Stimulated activated CD4-positive, alpha-beta T cell treated with anti-CD3 and anti-CD28 coated beads, Interleukin-12 subunit alpha, Interleukin-12 subunit beta, amount 100 ng/mL, for 4 hours (primary cell): ENCODE measurements at regions not wholly inside any gene's neighbourhood (a gene's known extent, or its start where the extent isn't known, plus 50 kb on each side); places are given as distances from the start of the nearest gene placed in this dataset.
"Not testable (repeated sequence)": the region's sequence is repeated elsewhere in the genome, so short reads cannot be mapped to it uniquely, and the experiment has no call there.

Experiments used
- DNase-seq: peaks from one replicate; pipeline ENCODE4 v3.0.0-alpha.2; 2020

DNA sequence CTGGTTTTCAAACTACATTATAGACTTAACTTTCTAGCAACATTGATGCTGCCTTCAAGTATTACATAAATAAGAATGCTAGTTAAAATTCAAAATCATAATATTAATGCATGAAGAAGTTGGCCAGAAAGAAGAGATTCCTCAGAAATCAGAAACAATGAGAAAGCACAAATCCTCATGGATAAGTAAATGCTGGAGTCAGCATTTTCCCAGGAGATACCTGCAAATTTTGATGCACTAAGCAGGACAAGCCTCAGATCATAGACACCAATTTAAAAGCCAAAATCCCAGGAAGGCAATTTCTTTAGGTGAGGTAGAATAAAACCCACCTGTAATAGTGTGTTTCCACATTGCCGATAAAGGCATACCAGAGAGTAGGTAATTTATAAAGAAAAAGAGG, 305.2 kb upstream of the TBX18 start:
- DNase-seq: no peak

DNA sequence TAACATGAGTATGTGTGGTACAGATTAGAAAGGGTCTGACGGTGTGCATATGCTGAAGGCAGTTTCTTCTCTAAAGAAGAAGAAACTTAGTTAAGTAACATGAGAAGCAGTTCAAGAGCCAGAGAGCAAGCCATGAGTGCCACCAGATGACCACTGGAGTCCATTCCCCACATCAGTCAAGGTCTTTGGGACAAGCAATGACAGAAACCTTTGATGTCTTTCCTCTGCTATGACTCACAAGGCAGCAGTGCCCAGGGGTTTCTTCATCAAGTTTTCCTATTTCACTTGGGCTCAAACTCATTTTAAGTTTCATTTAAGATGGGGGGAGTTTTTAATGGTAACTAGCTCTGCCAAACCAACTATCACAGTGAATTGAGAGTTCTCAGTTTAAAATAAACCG, 303.8 kb upstream of the TBX18 start:
- DNase-seq: no peak

DNA sequence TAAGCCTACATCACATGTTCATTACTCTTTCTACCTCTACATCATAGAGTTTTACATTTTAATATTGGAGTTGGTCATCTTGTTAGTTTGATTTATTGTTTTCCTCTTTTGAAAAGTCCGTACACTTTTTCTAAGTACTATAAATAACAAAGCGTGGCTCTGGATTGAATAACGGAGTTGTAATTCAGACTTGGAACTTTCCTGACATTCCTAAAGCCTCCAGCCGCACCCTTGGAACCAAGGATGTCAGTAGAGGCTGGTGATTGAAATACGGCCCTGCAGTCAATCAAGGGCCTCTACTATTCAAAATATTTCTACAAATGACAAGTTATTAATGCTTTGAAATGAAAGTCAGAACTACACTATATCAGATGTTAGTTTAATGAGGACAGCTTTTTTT, 301.9 kb upstream of the TBX18 start:
- no peak for DNase-seq

DNA sequence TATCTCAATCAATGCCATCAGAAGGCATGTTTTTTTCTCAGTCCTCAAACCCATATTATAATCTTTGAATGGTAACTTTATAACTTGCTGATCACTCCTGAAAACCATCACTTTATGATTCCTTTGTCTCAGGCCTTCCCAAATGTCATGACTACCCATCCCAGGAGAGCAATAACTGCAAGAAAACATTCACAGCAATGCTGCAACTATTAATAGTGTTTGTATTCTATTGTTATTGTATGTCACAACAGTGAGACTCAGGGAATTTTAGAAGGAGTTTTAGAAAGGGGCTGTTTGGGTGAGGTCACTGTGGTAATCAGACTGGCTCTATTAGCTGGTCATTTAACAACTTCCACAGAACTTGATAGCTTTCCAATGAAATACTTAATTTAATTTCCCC, 301.4 kb upstream of the TBX18 start:
- DNase-seq: no peak

DNA sequence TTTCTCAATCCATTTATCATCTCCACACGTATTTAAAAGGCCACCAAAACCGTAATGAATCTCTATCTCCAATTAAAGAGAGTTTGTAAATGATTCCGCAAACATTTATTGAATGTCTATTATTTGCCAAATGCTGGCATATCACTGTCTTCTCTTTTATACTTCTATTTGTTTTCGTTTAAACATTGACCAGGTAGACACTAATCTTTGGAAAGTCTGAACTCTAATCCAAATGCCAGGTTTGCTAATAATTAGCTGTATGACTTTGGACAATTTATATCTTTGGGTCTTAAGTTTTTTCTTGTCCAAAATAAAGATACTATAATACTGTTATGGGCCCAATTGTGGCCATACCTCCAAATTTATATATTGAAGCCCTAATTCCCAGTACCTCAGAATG, 299.2 kb upstream of the TBX18 start:
- DNase-seq: no peak

DNA sequence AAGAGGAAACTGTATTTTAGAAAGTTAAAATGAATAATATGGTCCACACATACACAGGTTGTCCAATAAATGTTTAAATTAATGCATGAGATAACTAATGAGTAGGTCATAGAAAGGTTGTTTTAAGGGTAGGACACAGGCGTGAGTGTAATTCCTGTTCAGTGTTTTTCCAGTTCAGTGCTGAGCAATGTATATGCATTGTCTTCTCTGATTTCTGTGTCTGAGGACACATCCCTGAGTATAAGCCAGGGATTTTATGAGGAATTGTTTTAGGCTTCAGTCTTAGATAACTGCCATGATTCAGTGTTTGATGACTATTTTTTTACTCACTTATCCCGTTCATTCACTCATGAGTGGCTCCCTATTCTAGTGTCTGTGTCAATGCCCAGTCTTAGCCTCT, 298.5 kb upstream of the TBX18 start:
- no peak for DNase-seq

DNA sequence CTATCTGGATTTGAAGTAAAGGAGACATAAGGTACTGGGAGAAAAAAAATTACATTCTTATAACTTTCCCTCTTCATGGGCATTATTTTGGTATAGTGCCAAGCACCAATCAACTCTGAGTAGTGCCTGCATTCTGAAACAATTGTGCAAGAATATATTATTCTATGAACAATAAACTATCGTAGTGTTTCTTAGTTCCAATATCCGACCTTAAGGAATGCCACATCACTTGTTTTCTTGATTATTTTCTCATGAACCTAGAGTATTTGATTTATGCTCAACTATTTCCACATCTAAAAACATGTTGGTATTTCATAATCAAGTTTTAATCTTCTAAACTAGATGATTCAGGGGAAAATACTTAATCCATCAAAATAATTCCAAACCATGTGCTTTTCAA, 294.4 kb upstream of the TBX18 start:
- no peak for DNase-seq

DNA sequence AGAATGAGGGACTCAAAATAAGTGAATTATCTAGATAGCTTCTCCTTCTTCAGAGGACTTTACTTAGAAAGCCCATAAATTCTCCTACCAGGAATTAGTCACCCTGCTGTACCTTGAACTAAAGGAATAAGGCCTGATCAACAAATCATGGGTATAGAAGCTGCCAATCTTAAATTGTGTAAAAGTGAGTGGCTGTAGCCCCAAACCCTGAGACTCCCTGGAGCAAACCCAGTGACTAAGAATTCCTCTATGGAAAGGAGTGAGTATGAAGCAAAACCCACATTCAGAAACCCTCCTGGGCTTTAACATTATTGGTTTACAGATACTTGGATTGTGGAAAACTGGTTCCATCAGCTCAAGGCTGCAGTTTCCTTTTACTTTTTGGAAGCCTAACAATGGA, 285.8 kb upstream of the TBX18 start:
- no peak for DNase-seq

DNA sequence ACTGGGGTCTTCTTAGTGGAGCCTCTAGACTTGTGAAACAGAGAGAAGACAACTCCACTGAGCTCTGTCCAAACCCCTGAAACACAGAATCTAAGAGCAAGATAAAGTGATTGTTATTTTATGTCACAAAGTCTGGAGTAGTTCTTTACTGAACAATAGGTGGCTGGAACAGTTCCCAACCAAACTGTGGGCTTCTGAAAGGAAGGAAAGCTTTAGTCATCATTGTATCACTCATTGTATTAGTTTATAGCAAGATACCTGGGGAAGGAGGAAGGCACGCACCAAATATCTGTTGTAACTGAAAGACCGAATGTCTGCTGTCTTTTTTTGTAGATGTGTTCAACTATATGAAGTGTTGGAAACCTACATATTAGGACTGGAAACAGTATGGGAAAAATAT, 284.9 kb upstream of the TBX18 start:
- DNase-seq: no peak

DNA sequence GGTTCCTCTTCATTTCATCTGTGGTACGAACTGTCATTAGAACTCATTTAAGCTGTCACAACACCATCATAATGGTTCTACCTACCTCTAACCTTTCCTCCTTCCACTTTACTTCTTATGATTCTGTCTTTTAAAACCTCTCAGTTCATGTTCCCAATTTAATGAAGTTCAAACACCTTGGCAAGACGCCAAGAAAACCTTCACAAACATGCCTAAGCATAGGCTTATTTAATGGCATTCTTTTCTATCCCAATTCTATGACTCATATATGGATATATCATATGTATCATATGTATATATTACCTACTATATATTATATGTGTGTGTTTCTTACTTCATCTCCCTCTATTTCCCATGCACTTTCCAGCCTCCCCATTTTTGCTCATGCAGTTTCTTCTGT, 283.4 kb upstream of the TBX18 start:
- DNase-seq: no peak

DNA sequence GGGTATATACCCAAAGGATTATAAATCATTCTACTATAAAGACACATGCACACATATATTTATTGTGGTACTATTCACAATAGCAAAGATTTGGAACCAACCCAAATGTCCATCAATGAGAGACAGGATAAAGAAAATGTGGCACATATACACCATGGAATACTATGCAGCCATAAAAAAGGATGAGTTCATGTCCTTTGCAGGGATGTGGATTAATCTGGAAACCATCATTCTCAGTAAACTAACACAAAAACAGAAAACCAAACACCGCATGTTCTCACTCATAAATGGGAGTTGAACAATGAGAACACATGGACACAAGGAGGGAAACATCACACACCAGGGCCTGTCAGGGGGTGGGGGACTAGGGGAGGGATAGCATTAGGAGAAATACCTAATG, 281.4 kb upstream of the TBX18 start:
- DNase-seq: not testable (repeated sequence)

DNA sequence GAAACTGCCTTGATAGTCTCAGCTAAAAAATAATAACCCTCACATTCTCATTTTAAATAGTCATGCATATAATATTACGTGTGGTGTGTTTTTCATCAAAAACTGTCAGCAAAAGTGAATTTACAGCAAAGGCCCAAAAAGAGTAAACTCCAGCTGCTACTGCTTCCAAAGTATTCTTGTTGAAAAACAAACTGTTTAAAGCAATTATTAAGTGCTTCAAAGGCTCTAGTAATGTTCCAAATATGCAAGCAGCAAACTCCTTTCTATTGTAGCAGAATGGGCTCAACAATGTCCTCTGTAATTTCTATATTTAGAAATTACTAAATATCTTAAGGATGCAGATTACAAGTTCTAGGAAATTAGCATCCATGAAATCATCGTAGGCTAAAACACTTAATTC, 280.0 kb upstream of the TBX18 start:
- DNase-seq: no peak

DNA sequence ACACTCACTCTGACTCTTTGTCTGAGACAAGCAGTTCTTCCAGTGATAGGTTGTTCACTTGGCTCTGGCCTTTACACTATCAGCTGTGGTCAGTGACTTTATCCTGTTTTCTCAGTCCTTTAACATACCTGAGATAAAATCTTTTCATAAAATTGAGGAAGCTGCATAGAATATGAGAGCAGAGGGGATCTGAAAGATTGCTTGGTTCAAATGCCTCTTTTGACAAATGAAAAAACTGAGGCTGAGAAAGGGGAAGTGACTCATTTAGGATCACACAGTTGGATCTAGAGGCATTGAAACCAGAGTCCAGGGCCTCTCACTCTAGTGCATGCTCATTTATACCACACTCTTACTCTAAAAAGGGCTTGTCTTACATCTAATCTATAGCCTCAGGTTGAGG, 277.0 kb upstream of the TBX18 start:
- no peak for DNase-seq

DNA sequence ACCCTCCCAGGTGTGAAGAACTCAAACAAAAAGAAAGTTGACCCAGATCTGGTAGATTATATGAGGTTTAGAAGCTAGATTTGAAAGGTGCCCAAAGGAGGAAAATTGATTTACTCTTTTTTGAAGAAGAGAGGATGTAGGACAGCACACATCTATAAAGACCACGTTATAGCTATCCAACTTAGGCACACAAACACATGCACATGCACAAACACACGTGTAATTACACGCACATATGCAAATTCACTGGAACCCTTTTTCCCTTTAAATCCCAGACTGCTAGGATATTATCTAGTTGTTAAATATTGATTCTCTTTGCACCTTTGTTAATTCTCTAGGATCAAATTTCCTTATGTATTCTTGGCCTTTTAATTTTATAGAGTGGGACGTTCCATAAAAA, 272.8 kb upstream of the TBX18 start:
- DNase-seq: no peak

DNA sequence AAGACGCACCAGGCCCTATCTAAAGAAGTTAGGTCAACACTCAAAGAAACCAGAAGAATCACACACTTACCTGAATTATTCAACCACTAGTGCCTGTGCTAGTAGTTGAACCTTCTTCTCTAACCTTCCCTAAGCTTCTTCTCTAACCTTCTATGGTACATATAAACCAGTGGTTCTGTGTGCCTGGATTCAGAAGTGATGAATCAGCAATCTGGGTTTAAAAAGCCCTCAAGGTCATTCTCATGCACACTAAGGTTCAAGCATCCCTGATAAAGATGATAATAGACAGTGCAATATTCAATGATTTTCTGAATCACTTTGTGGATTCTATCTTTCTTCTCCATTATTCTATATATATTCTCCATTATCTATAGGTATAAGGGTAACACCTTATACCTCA, 271.4 kb upstream of the TBX18 start:
- no peak for DNase-seq

DNA sequence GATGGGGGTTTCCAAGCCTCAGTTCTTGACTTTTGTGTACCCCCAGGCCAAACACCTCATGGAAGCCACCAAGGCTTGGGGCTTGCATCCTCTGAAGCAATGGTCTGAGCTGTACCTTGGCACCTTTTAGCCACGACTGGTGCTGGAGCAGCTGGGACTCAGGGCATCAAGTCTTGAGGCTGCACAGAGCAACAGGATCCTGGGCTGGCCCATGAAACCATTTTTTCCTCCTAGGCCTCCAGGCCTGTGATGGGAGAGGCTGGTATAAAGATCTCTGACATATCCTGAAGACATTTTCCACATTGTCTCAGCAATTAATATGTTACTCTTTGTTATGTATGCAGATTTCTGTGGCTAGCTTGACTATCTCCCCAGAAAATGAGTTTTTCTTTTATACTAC, 269.1 kb upstream of the TBX18 start:
- no peak for DNase-seq

DNA sequence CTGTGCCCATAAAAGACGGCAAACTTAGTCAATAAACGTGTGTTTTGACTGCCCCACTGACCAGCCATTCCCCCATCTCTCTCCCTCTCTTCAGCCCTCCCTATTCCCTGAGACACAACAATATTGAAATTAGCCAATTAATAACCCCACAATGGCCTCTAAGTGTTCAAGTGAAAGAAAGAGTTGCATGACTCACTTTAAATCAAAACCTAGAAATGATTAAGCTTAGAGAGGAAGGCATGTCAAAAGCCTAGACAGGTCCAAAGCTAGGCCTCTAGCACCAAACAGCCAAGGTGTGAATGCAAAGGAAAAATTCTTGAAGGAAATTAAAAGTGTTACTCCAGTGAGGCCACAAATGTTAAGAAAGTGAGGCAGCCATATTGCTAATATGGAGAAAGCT, 261.6 kb upstream of the TBX18 start:
- no peak for DNase-seq

DNA sequence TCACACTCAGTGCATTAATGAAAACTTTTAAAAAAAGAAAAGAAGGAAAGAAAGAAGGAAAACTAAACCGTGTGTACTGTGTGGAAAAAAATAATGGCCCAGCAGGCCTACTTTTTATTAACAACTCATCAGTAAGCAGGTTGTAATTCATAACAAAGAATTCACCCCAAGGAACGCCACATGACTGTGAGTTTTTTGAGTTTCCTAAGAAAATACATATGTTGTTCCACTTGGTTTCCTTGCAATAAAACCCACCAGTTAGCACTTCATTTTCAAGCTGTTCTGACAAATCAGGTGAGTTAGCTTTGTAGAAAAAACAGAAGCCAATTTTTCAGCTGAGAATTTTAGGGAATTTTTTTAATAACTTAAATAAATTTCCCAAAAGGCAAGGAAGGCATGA, 259.3 kb upstream of the TBX18 start:
- no peak for DNase-seq

DNA sequence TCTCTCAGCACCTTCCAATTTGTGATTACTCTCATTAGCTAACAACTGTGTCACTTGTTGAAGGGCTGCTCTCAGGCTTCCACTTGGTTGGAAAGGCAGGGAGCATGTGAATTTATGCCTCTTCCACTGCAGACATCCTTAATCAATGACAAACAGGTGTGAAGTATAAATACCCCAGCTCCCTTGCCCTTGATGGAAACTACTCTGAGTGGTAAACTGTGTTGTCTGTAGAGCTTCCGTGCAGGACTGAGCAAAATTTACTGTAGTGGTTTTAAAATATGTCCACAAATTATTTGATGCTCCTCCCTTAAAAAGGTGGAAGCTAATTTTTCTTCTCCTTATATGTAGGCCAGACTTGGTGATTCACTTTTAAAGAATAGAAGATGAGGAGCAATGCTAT, 253.0 kb upstream of the TBX18 start:
- no peak for DNase-seq

DNA sequence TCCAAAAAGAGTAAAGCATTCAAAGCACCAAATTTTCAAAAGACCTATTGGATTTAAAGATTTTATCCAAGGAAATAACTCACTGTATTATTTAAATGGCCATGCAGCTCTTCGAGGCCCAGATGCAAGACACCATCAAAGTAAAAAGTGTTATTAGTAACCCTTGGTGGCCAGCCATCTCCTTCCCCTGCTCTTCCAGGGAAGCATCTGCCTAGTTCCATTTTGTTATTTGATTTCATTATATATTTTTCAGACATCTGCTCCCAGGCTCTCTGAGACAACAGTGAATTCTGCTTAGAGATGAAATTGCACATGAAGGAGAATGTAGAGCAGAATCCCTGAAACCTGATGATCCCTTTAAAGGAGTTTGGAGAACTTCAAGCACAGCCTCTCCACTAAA, 252.3 kb upstream of the TBX18 start:
- DNase-seq: no peak

DNA sequence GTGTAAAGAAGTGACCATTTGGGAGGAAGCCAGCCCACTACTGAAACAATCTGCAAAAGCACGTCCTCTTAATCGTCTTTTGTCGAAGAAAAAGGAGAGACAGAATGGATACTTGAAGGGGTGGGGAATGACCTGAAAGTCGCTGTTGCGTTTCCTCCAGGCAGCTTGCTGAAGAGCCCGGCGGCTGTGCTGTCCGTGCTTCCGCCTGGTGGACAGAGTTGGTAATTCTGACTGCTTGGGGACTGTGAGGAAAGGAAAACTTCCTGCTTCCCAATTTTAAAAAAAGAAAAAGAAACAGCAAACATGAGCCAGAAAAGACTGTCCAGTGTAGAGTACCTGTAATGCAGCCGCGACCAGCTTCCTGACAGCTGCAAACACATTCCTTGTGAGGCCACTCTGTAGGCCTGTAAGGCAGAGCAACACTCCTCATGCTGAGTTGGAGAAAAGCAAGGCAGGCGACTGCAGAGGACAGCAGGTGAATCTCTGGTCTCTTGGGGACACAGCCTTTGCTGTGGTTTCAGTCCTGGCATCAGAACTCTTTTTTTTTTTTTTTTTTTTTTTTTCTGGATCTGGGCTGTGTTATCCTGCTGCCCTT, 251.1 kb upstream of the TBX18 start:
- DNase-seq: no peak

DNA sequence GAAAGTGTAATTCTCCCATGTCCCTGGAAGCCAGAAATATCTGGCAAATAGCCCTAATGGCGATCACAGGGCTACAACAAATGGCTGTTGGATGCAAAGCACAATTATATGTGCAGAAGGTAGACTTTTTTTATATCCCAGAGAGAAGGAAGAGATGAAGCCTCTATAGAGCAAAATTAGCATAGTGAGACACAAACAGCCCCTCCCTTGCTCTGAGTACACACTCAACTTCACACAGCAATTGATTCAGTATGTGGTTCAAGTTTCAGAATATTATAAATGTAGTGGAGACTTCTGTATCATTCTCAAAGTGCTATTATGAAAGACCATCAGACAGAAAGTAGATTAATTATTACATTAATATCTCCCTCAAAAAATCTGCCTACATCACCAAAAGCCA, 246.5 kb upstream of the TBX18 start:
- DNase-seq: no peak

DNA sequence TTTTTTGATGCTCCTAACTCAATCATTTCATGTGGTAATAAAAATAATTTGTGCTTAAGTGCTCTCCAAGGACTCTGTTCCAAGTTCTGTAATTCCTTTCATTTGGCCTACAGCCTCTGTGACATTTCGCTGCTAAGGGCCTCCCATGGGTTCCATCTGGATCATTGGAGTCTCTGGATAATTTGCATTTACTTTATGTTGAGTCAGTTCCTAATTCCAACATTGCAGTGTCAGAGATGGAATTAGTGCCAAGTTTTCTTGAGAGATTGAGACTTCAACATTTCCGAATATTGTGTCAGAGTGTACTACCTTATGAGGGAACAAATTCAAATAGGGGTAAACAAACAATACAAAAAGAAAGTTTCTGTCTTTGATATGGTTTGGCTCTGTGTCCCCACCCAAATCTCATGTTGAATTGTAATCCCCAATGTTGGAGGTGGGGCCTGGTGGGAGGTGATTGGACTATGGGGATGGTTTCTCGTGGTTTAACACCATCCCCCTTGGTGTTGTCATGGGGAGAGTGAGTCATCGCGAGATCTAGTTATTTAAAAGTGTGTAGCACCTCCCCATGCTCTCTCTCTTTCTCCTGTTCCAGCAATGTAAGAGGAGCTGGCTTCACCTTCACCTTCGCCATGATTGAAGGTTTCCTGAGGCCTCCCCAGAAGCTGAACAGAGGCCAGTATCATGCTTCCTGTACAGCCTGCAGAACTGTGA, 244.1 kb upstream of the TBX18 start:
- DNase-seq: no peak

DNA sequence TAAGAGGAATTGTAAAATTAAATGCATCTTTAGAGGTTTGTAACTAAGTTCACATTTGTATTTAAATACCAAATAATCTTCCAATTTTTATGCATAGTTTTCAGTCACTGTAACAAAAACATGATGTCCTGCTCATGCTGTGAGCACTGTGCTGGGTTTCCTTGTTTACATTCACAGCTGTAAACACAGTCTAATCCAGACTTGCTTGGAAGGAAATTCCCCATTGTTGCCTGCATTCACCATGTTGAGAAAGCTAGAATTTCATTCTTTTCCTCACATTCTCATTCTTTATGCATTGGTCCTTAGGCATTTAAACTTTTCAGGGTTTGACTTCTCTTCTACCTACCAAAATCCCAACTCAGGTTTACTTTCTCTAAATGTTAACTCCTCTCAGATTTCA, 242.0 kb upstream of the TBX18 start:
- no peak for DNase-seq

DNA sequence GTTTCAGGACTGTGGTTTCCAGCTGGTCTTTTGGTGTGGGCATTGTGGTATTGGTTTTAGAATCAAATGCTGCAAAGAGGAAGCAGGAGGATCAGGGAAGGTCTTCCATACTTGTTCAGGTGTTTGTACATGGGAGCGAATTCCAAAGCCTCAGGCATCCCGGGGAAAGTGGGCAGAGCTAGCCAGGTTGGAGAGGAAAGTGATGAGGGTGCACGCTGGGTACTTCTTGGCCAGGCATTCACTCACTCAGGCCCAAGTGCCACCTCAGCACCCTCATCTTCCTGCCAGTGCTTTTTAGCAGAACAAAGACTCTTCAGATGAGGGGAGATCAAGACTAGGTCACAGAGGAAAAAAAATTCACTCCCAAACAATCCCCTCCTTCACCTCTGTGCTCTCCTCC, 241.1 kb upstream of the TBX18 start:
- DNase-seq: no peak
